Activated effector memory CD4-positive, alpha-beta T cell treated with Interleukin-2 at 50 U/mL for 16 hours (primary cell): ENCODE measurements at regions not wholly inside any gene's neighbourhood (a gene's known extent, or its start where the extent isn't known, plus 50 kb on each side); places are given as distances from the start of the nearest gene placed in this dataset.
"Not testable (repeated sequence)": the region's sequence is repeated elsewhere in the genome, so short reads cannot be mapped to it uniquely, and the experiment has no call there.

Experiments used
- DNase-seq: peaks from one replicate; pipeline ENCODE4 v3.0.0-alpha.2; 2020

DNA sequence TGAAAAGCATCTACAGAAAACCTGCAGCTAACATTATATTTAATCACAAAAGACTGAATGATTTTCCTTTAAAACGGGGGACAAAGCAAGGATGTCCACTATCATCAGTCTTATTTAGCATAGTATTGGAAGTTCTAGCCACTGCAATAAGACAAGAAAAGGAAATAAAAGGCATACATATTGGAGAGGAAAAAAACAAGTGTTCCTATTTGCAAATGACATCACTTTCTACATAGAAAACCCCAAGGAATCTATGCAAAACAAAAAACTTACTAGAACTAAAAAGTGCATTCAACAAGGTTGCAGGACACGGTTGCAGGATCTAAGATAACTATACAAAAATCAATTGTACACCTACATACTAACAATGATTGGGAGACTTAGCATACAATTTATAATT, 101.6 kb upstream of the MEF2A start:
- DNase-seq: no peak

DNA sequence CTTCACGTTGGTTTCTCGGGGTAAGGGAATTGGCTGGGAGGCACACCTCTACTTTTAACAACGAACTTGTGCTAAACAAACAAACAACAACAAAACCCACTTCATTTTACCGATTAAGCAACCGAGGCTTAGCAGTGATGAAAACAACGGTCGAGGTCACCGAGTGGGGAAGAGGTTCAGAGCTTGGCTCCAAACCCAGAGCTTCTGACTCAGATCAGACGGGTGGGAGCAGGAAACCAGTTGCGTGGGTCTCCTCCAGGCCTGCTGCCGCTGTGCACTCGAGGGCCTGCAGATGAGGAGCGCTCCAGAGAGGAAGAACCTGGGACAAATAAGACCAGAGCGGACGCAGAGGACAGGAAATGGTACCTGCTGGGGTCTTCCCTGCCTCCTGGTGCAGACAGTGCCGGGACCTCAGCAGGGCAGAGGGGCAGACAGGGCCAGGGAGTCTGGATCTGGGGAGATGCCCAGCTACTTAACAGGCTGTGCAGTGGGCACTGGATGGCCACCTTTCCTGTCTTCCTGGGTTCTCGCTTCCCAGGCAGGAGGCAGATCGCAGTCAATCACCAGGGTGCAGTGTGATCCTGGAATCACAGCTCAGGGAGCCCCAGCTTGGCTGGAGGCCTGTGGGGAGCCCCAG, 99.0 kb upstream of the MEF2A start:
- DNase-seq: no peak

DNA sequence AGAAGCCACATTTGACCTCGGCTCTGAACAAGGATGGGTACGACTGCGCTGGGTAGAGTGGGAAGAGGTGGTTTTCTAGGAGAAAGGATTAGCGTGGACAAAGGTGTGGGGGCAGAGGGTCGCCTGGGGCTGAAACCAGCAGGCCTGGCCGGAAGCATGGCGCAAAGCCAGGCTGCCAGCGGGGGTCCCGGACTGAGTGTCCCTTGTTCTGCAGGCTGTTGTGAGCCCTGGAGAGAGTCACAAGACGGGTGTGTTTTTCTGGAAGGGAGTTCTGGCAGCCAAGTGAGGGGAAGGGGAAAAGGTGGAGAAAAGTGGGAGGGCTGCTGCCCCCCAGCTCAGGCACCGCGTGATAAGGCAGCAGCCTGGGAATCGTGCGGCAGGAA, 98.5 kb upstream of the MEF2A start:
- DNase-seq: no peak

GRCh38 chr15:99467853-99468464, 97.8 kb upstream of the MEF2A start:
- DNase-seq: no peak

- not testable (repeated sequence) for DNase-seq
Measured at GRCh38 chr15:99470204-99470603, 95.6 kb upstream of the MEF2A start.

DNA sequence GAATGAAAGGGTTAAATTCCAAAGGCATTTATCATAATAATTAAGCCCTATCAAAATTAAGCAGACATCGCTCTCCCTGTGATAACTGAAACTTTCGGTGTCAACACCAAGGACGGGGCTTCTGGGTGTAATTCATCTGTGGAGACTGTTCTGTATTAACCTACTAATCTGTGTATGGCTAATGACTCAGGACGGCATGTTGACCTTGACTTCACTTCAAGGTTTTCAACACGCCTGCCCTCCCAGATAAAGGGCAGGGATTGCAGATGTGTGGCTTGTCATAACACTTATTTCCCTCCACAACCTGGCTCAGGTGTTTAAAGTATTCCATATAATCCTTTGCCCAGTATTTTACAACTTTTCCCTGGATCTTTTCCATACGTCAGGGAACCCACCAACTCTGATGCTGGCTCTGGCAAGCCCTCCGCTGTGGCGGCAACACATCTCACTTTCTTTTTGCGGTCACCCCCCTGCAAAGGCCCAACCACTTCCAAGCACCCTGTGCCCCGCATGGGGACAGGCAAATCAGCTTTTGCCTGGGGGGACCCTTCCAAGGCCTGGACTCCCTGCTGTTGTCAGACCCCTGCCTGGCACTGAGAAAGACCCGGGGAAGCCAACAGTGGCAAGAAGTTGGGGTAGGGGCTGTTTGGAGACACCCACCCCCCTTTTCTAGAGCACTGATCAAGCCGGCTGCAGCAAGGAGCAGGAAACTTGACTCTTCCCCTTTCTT, 93.2 kb upstream of the MEF2A start:
- DNase-seq: no peak

DNA sequence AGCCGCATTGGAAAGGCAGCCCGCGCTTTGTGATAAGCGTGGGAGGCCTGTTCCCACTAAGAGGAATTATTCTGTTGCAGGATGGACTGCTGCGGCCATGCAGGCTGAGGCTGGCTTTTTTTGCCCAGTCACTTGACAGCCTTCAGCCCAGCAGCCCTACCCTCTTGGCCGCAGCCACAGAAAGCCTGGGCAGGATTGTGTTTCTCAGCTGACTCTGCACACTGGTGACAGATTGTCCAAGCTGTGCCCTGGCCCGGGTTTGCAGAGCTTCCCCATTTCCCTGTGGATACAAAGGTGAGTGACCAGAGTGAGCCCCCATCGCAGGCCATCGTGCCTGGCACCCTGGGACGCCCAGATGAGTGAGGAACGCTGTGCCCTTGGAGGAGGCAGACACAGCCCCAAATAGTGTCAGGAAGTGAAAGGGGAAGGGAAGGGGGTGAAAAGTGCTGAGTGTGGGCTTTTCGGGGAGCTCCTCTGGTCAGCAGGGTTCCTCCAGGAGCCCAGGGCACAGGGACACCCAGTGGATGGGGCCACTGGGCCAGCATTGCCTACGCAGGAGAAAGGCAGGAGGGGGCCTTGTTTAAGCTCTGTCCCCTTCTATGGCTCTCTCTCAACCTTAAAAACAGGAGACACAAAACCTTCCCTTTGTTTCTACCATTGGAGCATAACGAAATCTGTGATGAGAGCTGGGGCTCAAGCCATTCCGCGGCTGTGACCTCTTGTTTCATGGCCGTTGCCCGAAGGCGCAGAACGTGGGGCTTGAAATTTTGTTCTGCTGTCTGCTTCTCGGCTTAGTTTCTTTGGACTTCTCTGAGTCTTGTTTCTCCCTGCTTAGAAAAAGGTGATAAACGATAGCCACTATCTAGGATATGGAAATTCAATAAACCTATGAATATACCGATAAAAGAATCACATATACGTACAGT, 91.5 kb upstream of the MEF2A start:
- no peak for DNase-seq

- DNase-seq: no peak
Measured at GRCh38 chr15:99474909-99475753, 90.7 kb upstream of the MEF2A start.

- no peak for DNase-seq
Measured at GRCh38 chr15:99475754-99476412, 89.9 kb upstream of the MEF2A start.

- DNase-seq: no peak
Measured at GRCh38 chr15:99476413-99477222, 89.2 kb upstream of the MEF2A start.

- DNase-seq: no peak
Measured at GRCh38 chr15:99477791-99478471, 87.9 kb upstream of the MEF2A start.

DNA sequence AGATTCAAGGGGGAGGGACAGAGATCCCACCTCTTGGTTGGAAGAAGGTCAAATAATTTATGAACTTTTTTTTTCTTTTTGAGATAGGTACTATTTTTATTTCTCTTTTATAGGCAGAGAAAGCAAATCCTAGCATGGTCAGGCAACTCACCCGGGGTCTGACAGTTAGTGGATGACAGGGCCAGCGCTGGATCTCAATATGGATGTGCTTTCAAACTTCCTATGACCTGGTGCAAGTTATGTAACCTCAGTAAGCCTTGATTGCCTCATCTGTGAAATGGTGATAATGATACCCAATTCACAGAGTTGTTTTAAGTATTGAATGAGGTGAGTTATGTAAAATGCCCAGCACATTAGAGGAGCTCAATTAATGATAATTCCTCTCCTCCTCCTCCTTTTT, 86.8 kb upstream of the MEF2A start:
- no peak for DNase-seq

- DNase-seq: no peak
Measured at GRCh38 chr15:99480016-99480810, 85.6 kb upstream of the MEF2A start.

- DNase-seq: no peak
Measured at GRCh38 chr15:99481113-99481950, 84.5 kb upstream of the MEF2A start.

- no peak for DNase-seq
Measured at GRCh38 chr15:99481951-99482230, 83.9 kb upstream of the MEF2A start.

GRCh38 chr15:99482993-99483392, 82.8 kb upstream of the MEF2A start:
- DNase-seq: no peak

DNA sequence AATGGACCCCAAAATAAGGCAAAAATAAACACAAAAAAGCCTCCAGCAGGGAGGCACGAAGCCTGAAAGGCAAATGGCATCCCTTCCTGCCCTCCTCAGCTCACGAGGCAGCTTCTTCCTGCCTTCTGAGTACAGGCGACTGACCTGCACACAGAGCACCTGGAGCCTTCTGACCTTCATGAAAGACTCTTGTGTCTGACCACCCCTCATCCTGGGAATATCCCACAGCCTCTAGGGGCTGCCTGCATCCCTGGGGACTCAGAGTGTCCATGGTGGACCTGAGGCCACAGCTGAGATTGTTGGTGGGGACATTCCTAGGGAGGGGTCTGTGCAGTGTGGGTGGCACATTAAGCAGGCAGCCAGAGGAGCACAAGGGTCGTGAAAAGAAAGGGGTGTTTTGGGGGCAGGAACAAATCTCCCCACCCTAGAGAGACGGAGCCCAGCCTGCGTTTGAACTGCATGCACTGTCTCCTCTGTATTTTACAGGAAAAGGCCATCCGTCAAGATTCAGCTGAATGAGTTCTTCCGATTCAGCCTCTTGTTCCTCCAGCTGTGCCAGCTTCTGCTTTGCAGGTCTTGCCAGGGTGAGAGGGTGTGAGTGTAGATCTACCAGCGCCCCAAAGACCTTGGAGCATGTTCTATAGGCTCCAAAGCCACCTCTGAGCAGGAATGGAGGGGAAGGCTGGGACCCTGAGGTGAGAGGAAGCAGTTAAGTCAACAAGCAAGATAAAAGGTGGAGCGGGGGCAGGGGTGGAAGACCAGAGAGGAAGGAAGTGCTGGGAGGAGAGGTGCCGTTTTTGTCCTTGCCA, 80.4 kb upstream of the MEF2A start:
- no peak for DNase-seq

DNA sequence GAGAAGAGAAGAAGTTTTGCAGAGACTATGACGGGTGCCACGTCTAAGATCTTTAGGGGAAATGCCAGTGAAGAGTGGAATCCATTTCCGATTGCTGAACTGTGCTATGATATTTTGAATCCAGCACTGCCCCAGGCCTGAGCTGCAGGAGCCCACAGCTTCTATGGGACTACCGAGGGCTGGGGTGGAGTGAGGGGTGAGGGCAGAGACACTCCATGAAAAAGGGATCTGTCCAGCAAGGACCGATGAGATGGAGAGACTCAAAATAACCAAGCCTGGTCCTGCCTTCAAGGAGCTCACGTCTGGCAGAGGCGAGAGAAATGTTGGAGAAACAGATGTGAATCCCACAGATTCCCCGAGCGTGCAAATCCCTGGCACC, 79.8 kb upstream of the MEF2A start:
- no peak for DNase-seq
